A549 (cell line): ENCODE measurements at regions not wholly inside any gene's neighbourhood (a gene's known extent, or its start where the extent isn't known, plus 50 kb on each side); places are given as distances from the start of the nearest gene placed in this dataset.

Experiments used
- ATAC-seq, 2 experiments: fragments of 200-7000 bp in 1 of 2; fragments of >200 bp in 1 of 2; cut with Nextera tagmentation in 1 of 2; cut with Tn5 transposase in 1 of 2; 3 replicates each; pipeline versions ENCODE4 v1.8.0 to v1.9.1; 2018 to 2020; ENCODE audit warnings: mild to moderate bottlenecking in 1 of 2, moderate library complexity in 1 of 2
- CTCF ChIA-PET: fragments of 300-600 bp; sonication (Branson Sonifier 250); formaldehyde crosslinking; extraction: SDS; loops from one replicate; lab custom pipeline; 2021; ENCODE audit warnings: antibody characterized with exemption, inconsistent platforms; lab: Yijun Ruan, JAX
- POLR2A ChIA-PET: fragments of 350-600 bp; formaldehyde crosslinking; extraction: SDS; loops from one replicate; lab custom pipeline; 2021; ENCODE audit warnings: antibody characterized with exemption, inconsistent platforms; lab: Yijun Ruan, JAX
- DNase-seq, 2 experiments: peaks; one replicate each; pipeline versions ENCODE4 v3.0.0 to v3.0.0-alpha.2; 2011 to 2016; ENCODE audit warnings: low read depth in 1 of 2, low spot score in 1 of 2
- FAIRE-seq: peaks from 2 replicates; lab custom pipeline; 2011; peaks lifted over from hg19 to GRCh38; lab: Jason Lieb, UNC
- H3K27ac ChIP-seq, 2 experiments: fragments of >200 bp; sonication (Bioruptor Twin); formaldehyde crosslinking; 3 replicates each; pipeline ENCODE4 v1.5.1; 2016 to 2017
- H3K4me1 ChIP-seq: fragments of >200 bp; sonication (Bioruptor Twin); formaldehyde crosslinking; 3 replicates; pipeline ENCODE4 v1.6.1; 2016
- H3K4me2 ChIP-seq: fragments of >200 bp; sonication (Bioruptor Twin); formaldehyde crosslinking; 3 replicates; pipeline ENCODE4 v1.6.1; 2016
- H3K4me3 ChIP-seq: fragments of >200 bp; sonication (Bioruptor Twin); formaldehyde crosslinking; 3 replicates; pipeline ENCODE4 v1.5.1; 2016
- H3K9me3 ChIP-seq: fragments of >200 bp; sonication (Bioruptor Twin); formaldehyde crosslinking; 3 replicates; pipeline ENCODE4 v1.6.1; 2016
- BHLHE40 ChIP-seq: IDR thresholded peaks from 2 replicates; pipeline ENCODE4 v1.6.1; 2012; ENCODE audit warnings: low read depth, low read length, inconsistent platforms
- CHD2 ChIP-seq: fragments of 150-350 bp; IDR thresholded peaks from 2 replicates; pipeline ENCODE4 v1.6.1; 2014; ENCODE audit warnings: low read length; ENCODE audit not compliant: partially characterized antibody
- CTCF ChIP-seq: fragments of >200 bp; sonication (Bioruptor Twin); formaldehyde crosslinking; IDR thresholded peaks from 3 replicates; pipeline ENCODE4 v1.5.1; 2016
- EHMT2 ChIP-seq: fragments of 200-600 bp; sonication (generic); IDR thresholded peaks from 2 replicates; pipeline ENCODE4 v1.6.1; 2016; ENCODE audit warnings: antibody characterized with exemption, low read depth, mild to moderate bottlenecking, moderate library complexity
- FOSB ChIP-seq: fragments of 250-450 bp; sonication (Bioruptor Pico); IDR thresholded peaks from 2 replicates; pipeline ENCODE4 v1.5.0; 2020; ENCODE audit warnings: mild to moderate bottlenecking, moderate library complexity
- FOXS1 ChIP-seq: fragments of 250-450 bp; sonication (Bioruptor Pico); IDR thresholded peaks from 2 replicates; pipeline ENCODE4 v1.5.0; 2020; ENCODE audit warnings: mild to moderate bottlenecking, moderate library complexity
- GATA3 ChIP-seq: IDR thresholded peaks from 2 replicates; pipeline ENCODE4 v1.6.1; 2012; ENCODE audit warnings: borderline replicate concordance
- HES2 ChIP-seq: fragments of >200 bp; sonication (Bioruptor Twin); formaldehyde crosslinking; IDR thresholded peaks from 2 replicates; pipeline ENCODE4 v1.6.1; 2016
- HEYL ChIP-seq: fragments of 250-450 bp; sonication (Bioruptor Pico); IDR thresholded peaks from 2 replicates; pipeline ENCODE4 v1.8.0; 2021; ENCODE audit warnings: mild to moderate bottlenecking, moderate library complexity
- HMGXB4 ChIP-seq: fragments of 250-450 bp; sonication (Bioruptor Pico); IDR thresholded peaks from 2 replicates; pipeline ENCODE4 v1.5.0; 2021; ENCODE audit warnings: mild to moderate bottlenecking, moderate library complexity, borderline replicate concordance
- HOXB13 ChIP-seq: fragments of 250-450 bp; sonication (Bioruptor Pico); IDR thresholded peaks from 2 replicates; pipeline ENCODE4 v1.5.0; 2020; ENCODE audit warnings: low read depth, mild to moderate bottlenecking, moderate library complexity
- JUNB ChIP-seq: fragments of >200 bp; sonication (Bioruptor Twin); formaldehyde crosslinking; IDR thresholded peaks from 2 replicates; pipeline ENCODE4 v1.6.1; 2016
- MAFK ChIP-seq: fragments of 450-650 bp; IDR thresholded peaks from 2 replicates; pipeline ENCODE4 v1.6.1; 2014; ENCODE audit not compliant: partially characterized antibody
- NFE2L2 ChIP-seq: fragments of 150-350 bp; conservative IDR thresholded peaks from 2 replicates; pipeline ENCODE4 v1.6.1; 2014; ENCODE audit warnings: low read length
- NPAS2 ChIP-seq: fragments of 250-450 bp; sonication (Bioruptor Pico); IDR thresholded peaks from 2 replicates; pipeline ENCODE4 v1.8.0; 2022; ENCODE audit warnings: mild to moderate bottlenecking, moderate library complexity, borderline replicate concordance
- POLR2A ChIP-seq: IDR thresholded peaks from 2 replicates; pipeline ENCODE4 v1.6.1; 2012; ENCODE audit warnings: mild to moderate bottlenecking, low read length
- RAD21 ChIP-seq, 2 experiments: fragments of >200 bp in 1 of 2; sonication (Bioruptor Twin) in 1 of 2; formaldehyde crosslinking in 1 of 2; IDR thresholded peaks in 1 of 2; conservative IDR thresholded peaks in 1 of 2; 2 replicates in 1 of 2; 3 replicates in 1 of 2; pipeline ENCODE4 v1.6.1; 2012 to 2018; ENCODE audit warnings: inconsistent platforms in 1 of 2
- RCOR1 ChIP-seq: fragments of 150-350 bp; IDR thresholded peaks from 2 replicates; pipeline ENCODE4 v1.6.1; 2014; ENCODE audit warnings: antibody characterized with exemption, low read length, low read depth
- RNF2 ChIP-seq: fragments of 200-600 bp; sonication (generic); IDR thresholded peaks from 2 replicates; pipeline ENCODE4 v1.6.1; 2016; ENCODE audit warnings: low read depth, mild to moderate bottlenecking, antibody characterized with exemption, moderate library complexity, borderline replicate concordance
- SREBF2 ChIP-seq: fragments of 450-650 bp; IDR thresholded peaks from 2 replicates; pipeline ENCODE4 v1.6.1; 2014; ENCODE audit warnings: mild to moderate bottlenecking, moderate library complexity
- ZFP36 ChIP-seq: fragments of 450-650 bp; IDR thresholded peaks from 2 replicates; pipeline ENCODE4 v1.6.1; 2014; ENCODE audit warnings: borderline replicate concordance; ENCODE audit not compliant: partially characterized antibody
- ZNF302 ChIP-seq: fragments of 250-450 bp; sonication (Bioruptor Pico); IDR thresholded peaks from 2 replicates; pipeline ENCODE4 v1.9.0; 2021; ENCODE audit warnings: inconsistent platforms, mild to moderate bottlenecking, moderate library complexity
- ZSCAN20 ChIP-seq: fragments of 250-450 bp; sonication (Bioruptor Pico); IDR thresholded peaks from 2 replicates; pipeline ENCODE4 v1.8.0; 2022; ENCODE audit warnings: mild to moderate bottlenecking, moderate library complexity
- WGBS: methylation state at CpG from one replicate; pipeline ENCODE4 v1.1.6; 2017; ENCODE audit errors: missing lambda C conversion rate; 5-methylcytosine and 5-hydroxymethylcytosine counted together

GRCh38 chr22:27380855-27381254, 420.7 kb downstream of the MN1 start:
- ChIA-PET CTCF (no interaction called here), POLR2A (no interaction called here)
- DNase-seq (no peak), FAIRE-seq (no peak), ATAC-seq (no peak)
- Histone ChIP-seq H3K27ac (no peak overlapping the region), H3K9me3 (no peaks in the 10 kb centered on the region), H3K4me2 (no peak overlapping the region), H3K4me3 (no peak overlapping the region)
- 87% methylated on average over 16 of the region's 16 CpGs for WGBS
- TF ChIP-seq HES2 (no peak), NFE2L2 (no peak), JUNB (no peak), BHLHE40 (no peak), FOSB (no peak), NPAS2 (CRISPR knock-in tag) (no peak)
- TF ChIP-seq, all 56 proteins: peak for 0
- H3K4me1 ChIP-seq, result no peaks in the 10 kb centered on the region

- H3K4me3 ChIP-seq, result no peak overlapping the region
- CTCF ChIA-PET, result no interaction called here
- FAIRE-seq, result no peak
- WGBS, result 52% methylated on average over 4 of the region's 4 CpGs
- no peak overlapping the region for H3K27ac ChIP-seq
- no peaks in the 10 kb centered on the region for H3K9me3 ChIP-seq
- ATAC-seq, result no peak
- POLR2A ChIA-PET, result no interaction called here
- no peak overlapping the region for H3K4me2 ChIP-seq
- TF ChIP-seq RCOR1 (no peak), RAD21 (conservative IDR thresholded peaks at IDR 0.05 in 1 of 2, IDR thresholded peaks at IDR 0.05 in 1 of 2) (no peak), RNF2 (no peak), FOXS1 (no peak), MAFK (no peak), HOXB13 (CRISPR knock-in tag) (no peak), HES2 (no peak), ZFP36 (no peak), HEYL (CRISPR knock-in tag) (no peak), FOSB (no peak), GATA3 (no peak), ZNF302 (CRISPR knock-in tag) (no peak), POLR2A (no peak), CTCF (no peak), HMGXB4 (no peak)
- TF ChIP-seq, all 56 proteins: peak for 0
- no peak for DNase-seq
- no peaks in the 10 kb centered on the region for H3K4me1 ChIP-seq
These were observed 420.0 kb downstream of the MN1 start for GRCh38 chr22:27381552-27381951.

- POLR2A ChIA-PET, result no interaction called here
- no peak for ATAC-seq
These were observed 419.4 kb downstream of the MN1 start for GRCh38 chr22:27381960-27382742.

More at GRCh38 chr22:27381960-27382742, 419.4 kb downstream of the MN1 start:
- DNase-seq (no peak), FAIRE-seq (no peak)
- CTCF ChIA-PET, result interaction anchor here (1.2 kb wide), 1 partner anchor 24 kb away, joined by 3 read pairs; no protein-coding TSS in a partner anchor
- TF ChIP-seq ZSCAN20, result no peak
- no peak for TF ChIP-seq SREBF2
- peak; percentile 52 for TF ChIP-seq ZFP36
- TF ChIP-seq EHMT2, result no peak
- TF ChIP-seq CHD2, result no peak
- TF ChIP-seq HEYL (CRISPR knock-in tag), result no peak
- Histone ChIP-seq H3K4me3 (no peak overlapping the region), H3K27ac (no peak overlapping the region), H3K9me3 (no peaks in the 10 kb centered on the region), H3K4me2 (no peak overlapping the region), H3K4me1 (no peaks in the 10 kb centered on the region)
- WGBS, result 66% methylated on average over 4 of the region's 6 CpGs
